ENCODE measurements at regions not wholly inside any gene's neighbourhood (a gene's known extent, or its start where the extent isn't known, plus 50 kb on each side); places are given as distances from the start of the nearest gene placed in this dataset.

GRCh38 chr7:155871211-155871610 lies 58.9 kb upstream of the SHH start:
- no peak for ATAC-seq
- no peak for DNase-seq
- H3K4me1 Mint-ChIP-seq = no peaks in the 10 kb centered on the region
- no peak overlapping the region for H3K27ac Mint-ChIP-seq
- peaks cover 55% of the 10 kb centered on the region for H3K27me3 Mint-ChIP-seq
- no peaks in the 10 kb centered on the region for H3K9me3 ChIP-seq (ENCODE audit: control insufficient read depth, low read length, poor library complexity, severe bottlenecking)
- H3K36me3 Mint-ChIP-seq (ENCODE audit: low read depth) = no peaks in the 10 kb centered on the region
- no peak overlapping the region for H3K4me3 Mint-ChIP-seq

GRCh38 chr7:155870334-155871180 lies 58.3 kb upstream of the SHH start:
- H3K27ac Mint-ChIP-seq = no peak overlapping the region
- no peak for ATAC-seq
- no peaks in the 10 kb centered on the region for H3K9me3 ChIP-seq (ENCODE audit: control insufficient read depth, low read length, poor library complexity, severe bottlenecking)
- no peak overlapping the region for H3K4me3 Mint-ChIP-seq
- H3K36me3 Mint-ChIP-seq (ENCODE audit: low read depth) = no peaks in the 10 kb centered on the region
- peaks cover 61% of the 10 kb centered on the region for H3K27me3 Mint-ChIP-seq
- DNase-seq = no peak
- H3K4me1 Mint-ChIP-seq = no peaks in the 10 kb centered on the region

GRCh38 chr7:155869784-155870076 lies 57.5 kb upstream of the SHH start:
- Mint-ChIP-seq H3K4me3 (no peak overlapping the region), H3K4me1 (no peaks in the 10 kb centered on the region)

GRCh38 chr7:155868955-155869783 lies 56.9 kb upstream of the SHH start:
- Mint-ChIP-seq H3K36me3 (ENCODE audit: low read depth) (peaks cover 3% of the 10 kb centered on the region), H3K4me1 (no peaks in the 10 kb centered on the region)
- DNase-seq = no peak

More at GRCh38 chr7:155869784-155870076, 57.5 kb upstream of the SHH start:
- no peak for ATAC-seq
- no peaks in the 10 kb centered on the region for H3K9me3 ChIP-seq (ENCODE audit: control insufficient read depth, low read length, poor library complexity, severe bottlenecking)
- DNase-seq = no peak
- Mint-ChIP-seq H3K36me3 (ENCODE audit: low read depth) (no peaks in the 10 kb centered on the region), H3K27ac (no peak overlapping the region), H3K27me3 (peaks cover 67% of the 10 kb centered on the region)

GRCh38 chr7:155867734-155868400 lies 55.6 kb upstream of the SHH start:
- peaks cover 3% of the 10 kb centered on the region for H3K36me3 Mint-ChIP-seq (ENCODE audit: low read depth)
- DNase-seq (no peak), ATAC-seq (no peak)
- H3K9me3 ChIP-seq (ENCODE audit: control insufficient read depth, low read length, poor library complexity, severe bottlenecking) = no peaks in the 10 kb centered on the region
- peaks cover 64% of the 10 kb centered on the region for H3K27me3 Mint-ChIP-seq
- H3K4me3 Mint-ChIP-seq = no peak overlapping the region
- no peak overlapping the region for H3K27ac Mint-ChIP-seq
- H3K4me1 Mint-ChIP-seq = no peaks in the 10 kb centered on the region

More at GRCh38 chr7:155868955-155869783, 56.9 kb upstream of the SHH start:
- Mint-ChIP-seq H3K4me3 (no peak overlapping the region), H3K27me3 (peaks cover 67% of the 10 kb centered on the region), H3K27ac (no peak overlapping the region)
- H3K9me3 ChIP-seq (ENCODE audit: control insufficient read depth, low read length, poor library complexity, severe bottlenecking) = no peaks in the 10 kb centered on the region
- ATAC-seq = no peak

GRCh38 chr7:155867280-155867679 lies 55.0 kb upstream of the SHH start:
- Mint-ChIP-seq H3K4me1 (no peaks in the 10 kb centered on the region), H3K27me3 (peaks cover 64% of the 10 kb centered on the region), H3K4me3 (no peak overlapping the region), H3K27ac (no peak overlapping the region), H3K36me3 (ENCODE audit: low read depth) (peaks cover 3% of the 10 kb centered on the region)
- H3K9me3 ChIP-seq (ENCODE audit: control insufficient read depth, low read length, poor library complexity, severe bottlenecking) = no peaks in the 10 kb centered on the region
- no peak for DNase-seq
- no peak for ATAC-seq

- Mint-ChIP-seq H3K36me3 (ENCODE audit: low read depth) (peaks cover 3% of the 10 kb centered on the region), H3K4me1 (no peaks in the 10 kb centered on the region), H3K27me3 (peaks cover 62% of the 10 kb centered on the region), H3K4me3 (no peak overlapping the region), H3K27ac (peak overlapping the region; percentile 56)
- no peak for ATAC-seq
- no peak for DNase-seq
- H3K9me3 ChIP-seq (ENCODE audit: control insufficient read depth, low read length, poor library complexity, severe bottlenecking) = no peaks in the 10 kb centered on the region
Measured at GRCh38 chr7:155865830-155866525, 53.7 kb upstream of the SHH start.

GRCh38 chr7:155864991-155865690 lies 52.9 kb upstream of the SHH start:
- Mint-ChIP-seq H3K27ac (peak overlapping the region; percentile 56), H3K36me3 (ENCODE audit: low read depth) (peaks cover 3% of the 10 kb centered on the region), H3K4me3 (no peak overlapping the region), H3K27me3 (peaks cover 54% of the 10 kb centered on the region), H3K4me1 (no peaks in the 10 kb centered on the region)
- ATAC-seq (no peak), DNase-seq (no peak)
- no peaks in the 10 kb centered on the region for H3K9me3 ChIP-seq (ENCODE audit: control insufficient read depth, low read length, poor library complexity, severe bottlenecking)

GRCh38 chr7:155864271-155864985 lies 52.2 kb upstream of the SHH start:
- no peak overlapping the region for H3K4me3 Mint-ChIP-seq
- no peak overlapping the region for H3K27ac Mint-ChIP-seq
- no peak for ATAC-seq

GRCh38 chr7:155863721-155864151 lies 51.5 kb upstream of the SHH start:
- H3K27me3 Mint-ChIP-seq = peaks cover 54% of the 10 kb centered on the region
- no peak for ATAC-seq
- H3K36me3 Mint-ChIP-seq (ENCODE audit: low read depth) = peaks cover 3% of the 10 kb centered on the region
- no peak for DNase-seq
- H3K4me1 Mint-ChIP-seq = no peaks in the 10 kb centered on the region
- no peaks in the 10 kb centered on the region for H3K9me3 ChIP-seq (ENCODE audit: control insufficient read depth, low read length, poor library complexity, severe bottlenecking)
- no peak overlapping the region for H3K27ac Mint-ChIP-seq
- H3K4me3 Mint-ChIP-seq = no peak overlapping the region

More at GRCh38 chr7:155864271-155864985, 52.2 kb upstream of the SHH start:
- Mint-ChIP-seq H3K4me1 (no peaks in the 10 kb centered on the region), H3K27me3 (peaks cover 54% of the 10 kb centered on the region), H3K36me3 (ENCODE audit: low read depth) (peaks cover 3% of the 10 kb centered on the region)
- H3K9me3 ChIP-seq (ENCODE audit: control insufficient read depth, low read length, poor library complexity, severe bottlenecking) = no peaks in the 10 kb centered on the region
- no peak for DNase-seq

- no peak for DNase-seq
- H3K4me1 Mint-ChIP-seq = no peaks in the 10 kb centered on the region
- no peak for ATAC-seq
- H3K27ac Mint-ChIP-seq = no peak overlapping the region
- no peaks in the 10 kb centered on the region for H3K9me3 ChIP-seq (ENCODE audit: control insufficient read depth, low read length, poor library complexity, severe bottlenecking)
- H3K27me3 Mint-ChIP-seq = peaks cover 44% of the 10 kb centered on the region
- H3K36me3 Mint-ChIP-seq (ENCODE audit: low read depth) = peaks cover 3% of the 10 kb centered on the region
- H3K4me3 Mint-ChIP-seq = no peak overlapping the region
Measured at GRCh38 chr7:155862123-155862892, 50.0 kb upstream of the SHH start.
